Activated CD4-positive, alpha-beta T cell treated with anti-CD3 and anti-CD28 coated beads, Interleukin-2, amount 50 U/mL, for 24 hours (primary cell): ENCODE measurements at regions not wholly inside any gene's neighbourhood (a gene's known extent, or its start where the extent isn't known, plus 50 kb on each side); places are given as distances from the start of the nearest gene placed in this dataset.

ENCODE experiments used
- DNase-seq, 2 donors: peaks; one replicate each; pipeline ENCODE4 v3.0.0-alpha.2; 2020; ENCODE audit warnings: low read depth in 1 of 2, low spot score in 1 of 2

GRCh38 chr4:28868841-28869240, 1851.3 kb upstream of the PCDH7 start:
- no peak for DNase-seq

- no peak for DNase-seq
Observed at GRCh38 chr4:28879178-28879577, 1841.0 kb upstream of the PCDH7 start.

GRCh38 chr4:28879900-28880299, 1840.3 kb upstream of the PCDH7 start:
- no peak for DNase-seq

- no peak for DNase-seq
Observed at GRCh38 chr4:28883211-28883610, 1837.0 kb upstream of the PCDH7 start.

GRCh38 chr4:28886934-28887333, 1833.2 kb upstream of the PCDH7 start:
- DNase-seq, result no peak

- DNase-seq, result no peak
Observed at GRCh38 chr4:28890949-28891775, 1829.0 kb upstream of the PCDH7 start.

- DNase-seq, result no peak
Observed at GRCh38 chr4:28913466-28913865, 1806.7 kb upstream of the PCDH7 start.

- DNase-seq, result no peak
Observed at GRCh38 chr4:28916585-28916984, 1803.6 kb upstream of the PCDH7 start.

- DNase-seq, result no peak
Observed at GRCh38 chr4:28918871-28919270, 1801.3 kb upstream of the PCDH7 start.

GRCh38 chr4:28921886-28922285, 1798.3 kb upstream of the PCDH7 start:
- DNase-seq, result no peak

GRCh38 chr4:28926156-28926555, 1794.0 kb upstream of the PCDH7 start:
- DNase-seq, result no peak

- no peak for DNase-seq
Observed at GRCh38 chr4:28942631-28943030, 1777.5 kb upstream of the PCDH7 start.

- DNase-seq, result no peak
Observed at GRCh38 chr4:28947374-28947773, 1772.8 kb upstream of the PCDH7 start.

- DNase-seq, result no peak
Observed at GRCh38 chr4:28948501-28948900, 1771.7 kb upstream of the PCDH7 start.

GRCh38 chr4:28966982-28967381, 1753.2 kb upstream of the PCDH7 start:
- no peak for DNase-seq

- no peak for DNase-seq
Observed at GRCh38 chr4:28973587-28974350, 1746.4 kb upstream of the PCDH7 start.

- no peak for DNase-seq
Observed at GRCh38 chr4:28976369-28976768, 1743.8 kb upstream of the PCDH7 start.

- DNase-seq, result no peak
Observed at GRCh38 chr4:29002151-29002550, 1718.0 kb upstream of the PCDH7 start.

- no peak for DNase-seq
Observed at GRCh38 chr4:29005838-29006237, 1714.3 kb upstream of the PCDH7 start.

GRCh38 chr4:29009908-29010307, 1710.3 kb upstream of the PCDH7 start:
- no peak for DNase-seq

- no peak for DNase-seq
Observed at GRCh38 chr4:29013341-29013740, 1706.8 kb upstream of the PCDH7 start.

GRCh38 chr4:29014555-29014954, 1705.6 kb upstream of the PCDH7 start:
- DNase-seq, result no peak
